ENCODE measurements at regions not wholly inside any gene's neighbourhood (a gene's known extent, or its start where the extent isn't known, plus 50 kb on each side); places are given as distances from the start of the nearest gene placed in this dataset.

GRCh38 chr12:42868291-42868690 lies 278.7 kb upstream of the PRICKLE1 start:
- TF ChIP-seq CTCF (IDR thresholded peaks at IDR 0.05) (no peak), POLR2A (IDR thresholded peaks at IDR 0.05) (no peak)

Measured in tibial nerve (tissue), 3 donors.